Breast epithelium (tissue), 4 donors: ENCODE measurements at regions not wholly inside any gene's neighbourhood (a gene's known extent, or its start where the extent isn't known, plus 50 kb on each side); places are given as distances from the start of the nearest gene placed in this dataset.
"Not testable (repeated sequence)": the region's sequence is repeated elsewhere in the genome, so short reads cannot be mapped to it uniquely, and the experiment has no call there.

Source experiments
- DNase-seq, 2 donors: peaks; one replicate each; pipeline ENCODE4 v3.0.0-alpha.2; 2019; ENCODE audit warnings: low spot score in 2 of 2
- H3K27ac ChIP-seq, 2 donors: fragments of 200-600 bp; sonication (generic) in 1 of 2; one replicate each; pipeline ENCODE4 v1.5.1; 2016 to 2019; ENCODE audit warnings: mild to moderate bottlenecking in 1 of 2
- H3K27me3 ChIP-seq, 2 donors: fragments of 200-600 bp; sonication (generic) in 1 of 2; one replicate each; pipeline versions ENCODE4 v1.5.1 to v1.6.0; 2017 to 2019; ENCODE audit warnings: control low read depth in 1 of 2, mild to moderate bottlenecking in 1 of 2
- H3K36me3 ChIP-seq: fragments of 200-600 bp; one replicate; pipeline ENCODE4 v1.5.1; 2019
- H3K4me1 ChIP-seq, 2 donors: fragments of 200-600 bp; sonication (generic); one replicate each; pipeline ENCODE4 v1.5.1; 2016 to 2019; ENCODE audit warnings: control low read depth in 1 of 2
- H3K4me3 ChIP-seq, 3 donors: fragments of 200-600 bp; sonication (generic); 1 replicate in 2 of 3; 2 replicates in 1 of 3; pipeline ENCODE4 v1.5.1; 2016 to 2019; ENCODE audit warnings: mild to moderate bottlenecking in 3 of 3, moderate library complexity in 2 of 3
- H3K9me3 ChIP-seq, 2 donors: fragments of 200-600 bp; sonication (generic) in 1 of 2; one replicate each; pipeline ENCODE4 v1.5.1; 2016 to 2019; ENCODE audit warnings: control low read depth in 1 of 2
- POLR2A ChIP-seq: fragments of 450-650 bp; IDR thresholded peaks from one replicate; pipeline ENCODE4 v1.6.1; 2016; ENCODE audit warnings: antibody characterized with exemption, mild to moderate bottlenecking, moderate library complexity
- POLR2AphosphoS5 ChIP-seq, 3 donors: sonication (generic); formaldehyde crosslinking; IDR thresholded peaks; one replicate each; pipeline ENCODE4 v1.6.1; 2017; ENCODE audit warnings: antibody characterized with exemption in 3 of 3
- intact Hi-C: fragments of 100-400 bp; cut with DNase I; formaldehyde crosslinking; loops from one replicate; pipeline ENCODE4 v1.15.1; 2023; ENCODE audit warnings: low total_unique reads
- TF ChIP-seq, protein P1 (sequence below), 3 donors: fragments of 450-650 bp; IDR thresholded peaks; one replicate each; pipeline ENCODE4 v1.5.1; 2016 to 2017; ENCODE audit warnings: antibody characterized with exemption in 3 of 3, mild to moderate bottlenecking in 3 of 3, moderate library complexity in 3 of 3

GRCh38 chr5:176073996-176074571 lies 106.0 kb upstream of the THOC3 start:
- H3K27ac ChIP-seq, H3K27me3 ChIP-seq, H3K36me3 ChIP-seq, H3K9me3 ChIP-seq, DNase-seq, H3K4me3 ChIP-seq, H3K4me1 ChIP-seq, intact Hi-C loops: not testable (repeated sequence)

GRCh38 chr5:176083717-176084116 lies 115.6 kb upstream of the THOC3 start:
- H3K9me3 ChIP-seq, H3K27ac ChIP-seq, DNase-seq, H3K36me3 ChIP-seq, intact Hi-C loops, H3K4me1 ChIP-seq, H3K4me3 ChIP-seq, H3K27me3 ChIP-seq: not testable (repeated sequence)

DNA sequence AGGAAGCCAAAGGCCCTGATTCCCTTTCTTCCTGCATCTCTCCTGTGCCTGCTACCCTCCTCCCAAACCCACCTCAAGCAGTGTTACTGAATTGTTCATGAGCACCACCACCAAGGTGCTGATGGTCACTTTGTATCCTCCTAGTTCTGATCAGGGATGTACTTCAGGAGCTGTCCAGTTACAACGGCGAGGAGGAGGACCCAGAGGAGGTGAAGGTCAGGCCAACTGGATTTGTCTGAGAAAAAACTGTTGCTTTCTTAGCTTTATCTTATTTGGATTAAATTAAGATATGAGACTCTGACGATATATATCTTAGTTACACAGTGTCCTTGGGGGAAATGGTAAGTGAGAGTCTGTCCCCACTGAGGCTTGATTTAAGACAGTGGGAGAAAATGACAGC lies 135.0 kb upstream of the THOC3 start:
- intact Hi-C loops, H3K27ac ChIP-seq, H3K36me3 ChIP-seq, H3K27me3 ChIP-seq, DNase-seq, H3K4me1 ChIP-seq, H3K4me3 ChIP-seq, H3K9me3 ChIP-seq: not testable (repeated sequence)

- H3K27ac ChIP-seq, intact Hi-C loops, H3K4me1 ChIP-seq: not testable (repeated sequence)
Observed at GRCh38 chr5:176112888-176113287, 125.3 kb upstream of the SIMC1 start.

GRCh38 chr5:176113673-176114335 lies 124.4 kb upstream of the SIMC1 start:
- H3K4me1 ChIP-seq, H3K4me3 ChIP-seq, H3K9me3 ChIP-seq, H3K27me3 ChIP-seq, intact Hi-C loops, DNase-seq, H3K27ac ChIP-seq, H3K36me3 ChIP-seq: not testable (repeated sequence)

More at GRCh38 chr5:176112888-176113287, 125.3 kb upstream of the SIMC1 start:
- DNase-seq, H3K4me3 ChIP-seq, H3K36me3 ChIP-seq, H3K9me3 ChIP-seq, H3K27me3 ChIP-seq: not testable (repeated sequence)

GRCh38 chr5:176114825-176115224 lies 123.4 kb upstream of the SIMC1 start:
- intact Hi-C loops, DNase-seq, H3K27me3 ChIP-seq, H3K9me3 ChIP-seq, H3K36me3 ChIP-seq, H3K27ac ChIP-seq, H3K4me3 ChIP-seq, H3K4me1 ChIP-seq: not testable (repeated sequence)

- H3K27ac ChIP-seq, intact Hi-C loops, H3K9me3 ChIP-seq: not testable (repeated sequence)
Observed at GRCh38 chr5:176117699-176118238, 120.5 kb upstream of the SIMC1 start.

GRCh38 chr5:176122361-176122760 lies 115.9 kb upstream of the SIMC1 start:
- H3K27ac ChIP-seq = not testable (repeated sequence)

More at GRCh38 chr5:176117699-176118238, 120.5 kb upstream of the SIMC1 start:
- H3K36me3 ChIP-seq, H3K4me1 ChIP-seq, DNase-seq, H3K4me3 ChIP-seq, H3K27me3 ChIP-seq: not testable (repeated sequence)

GRCh38 chr5:176124120-176124519 lies 114.1 kb upstream of the SIMC1 start:
- H3K4me1 ChIP-seq, H3K27me3 ChIP-seq, H3K4me3 ChIP-seq, H3K27ac ChIP-seq, DNase-seq, H3K36me3 ChIP-seq, H3K9me3 ChIP-seq, intact Hi-C loops: not testable (repeated sequence)

More at GRCh38 chr5:176122361-176122760, 115.9 kb upstream of the SIMC1 start:
- H3K4me1 ChIP-seq, DNase-seq, intact Hi-C loops, H3K4me3 ChIP-seq, H3K27me3 ChIP-seq, H3K36me3 ChIP-seq, H3K9me3 ChIP-seq: not testable (repeated sequence)

- TF ChIP-seq POLR2A = no peak
- TF ChIP-seq, protein P1, sequence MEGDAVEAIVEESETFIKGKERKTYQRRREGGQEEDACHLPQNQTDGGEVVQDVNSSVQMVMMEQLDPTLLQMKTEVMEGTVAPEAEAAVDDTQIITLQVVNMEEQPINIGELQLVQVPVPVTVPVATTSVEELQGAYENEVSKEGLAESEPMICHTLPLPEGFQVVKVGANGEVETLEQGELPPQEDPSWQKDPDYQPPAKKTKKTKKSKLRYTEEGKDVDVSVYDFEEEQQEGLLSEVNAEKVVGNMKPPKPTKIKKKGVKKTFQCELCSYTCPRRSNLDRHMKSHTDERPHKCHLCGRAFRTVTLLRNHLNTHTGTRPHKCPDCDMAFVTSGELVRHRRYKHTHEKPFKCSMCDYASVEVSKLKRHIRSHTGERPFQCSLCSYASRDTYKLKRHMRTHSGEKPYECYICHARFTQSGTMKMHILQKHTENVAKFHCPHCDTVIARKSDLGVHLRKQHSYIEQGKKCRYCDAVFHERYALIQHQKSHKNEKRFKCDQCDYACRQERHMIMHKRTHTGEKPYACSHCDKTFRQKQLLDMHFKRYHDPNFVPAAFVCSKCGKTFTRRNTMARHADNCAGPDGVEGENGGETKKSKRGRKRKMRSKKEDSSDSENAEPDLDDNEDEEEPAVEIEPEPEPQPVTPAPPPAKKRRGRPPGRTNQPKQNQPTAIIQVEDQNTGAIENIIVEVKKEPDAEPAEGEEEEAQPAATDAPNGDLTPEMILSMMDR (IDR thresholded peaks at IDR 0.05) = no peak
- TF ChIP-seq POLR2AphosphoS5 (IDR thresholded peaks at IDR 0.05) = no peak
- no peaks in the 10 kb centered on the region for H3K9me3 ChIP-seq
- H3K36me3 ChIP-seq = no peaks in the 10 kb centered on the region
- no peak for DNase-seq
- H3K27ac ChIP-seq = no peak overlapping the region
- H3K4me1 ChIP-seq = no peaks in the 10 kb centered on the region
- intact Hi-C loops = no loop called here
- H3K4me3 ChIP-seq = no peak overlapping the region
- peaks cover 0 to 30% of the 10 kb centered on the region in 2 donors for H3K27me3 ChIP-seq
Observed at GRCh38 chr5:176131771-176132170, 106.5 kb upstream of the SIMC1 start.
